HG03442 (cell line): ENCODE measurements at regions not wholly inside any gene's neighbourhood (a gene's known extent, or its start where the extent isn't known, plus 50 kb on each side); places are given as distances from the start of the nearest gene placed in this dataset.

ENCODE experiments used
- ATAC-seq: cut with Tn5 transposase; IDR thresholded peaks from one replicate; pipeline ENCODE4 v1.9.1; 2021; ENCODE audit warnings: mild to moderate bottlenecking, moderate library complexity; ENCODE audit not compliant: unreplicated experiment

DNA sequence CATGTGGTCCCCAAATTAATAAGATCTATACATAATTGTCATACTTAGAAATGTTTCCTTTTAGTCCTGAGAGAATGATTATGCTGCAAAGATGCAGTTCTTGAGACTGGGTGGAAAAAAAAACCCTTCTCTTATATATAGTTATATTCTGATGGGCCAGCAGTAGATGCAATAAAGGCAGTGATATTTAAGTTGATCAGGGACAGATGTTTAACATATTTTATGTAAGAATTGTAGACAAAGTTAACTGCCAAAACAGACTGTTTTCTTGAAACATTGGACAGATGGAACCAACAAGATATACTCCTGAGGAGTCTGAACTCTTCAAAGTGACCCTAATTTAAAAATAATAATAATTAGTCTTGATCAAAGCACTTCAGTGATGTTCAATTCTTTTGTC lies 172.0 kb upstream of the LRIG1 start:
- ATAC-seq = no peak

DNA sequence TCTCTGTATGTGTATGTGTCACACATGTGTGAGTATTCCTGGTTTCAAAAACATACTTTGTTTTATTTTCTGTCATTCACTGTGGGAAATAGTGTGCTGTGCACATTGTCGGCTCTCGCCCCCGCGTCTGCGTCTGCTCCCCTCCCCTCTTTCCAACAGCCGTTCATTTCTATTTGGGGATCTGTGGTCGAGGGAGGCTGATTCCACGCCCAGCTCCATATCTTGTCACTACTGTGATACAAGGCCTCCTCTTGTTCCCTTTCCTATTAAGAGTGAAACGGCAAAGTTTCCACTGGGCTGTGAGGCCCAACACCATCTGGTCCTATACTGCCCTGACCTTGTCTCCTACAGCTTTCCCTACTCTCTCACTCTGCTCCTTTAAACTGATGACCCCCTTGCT lies 172.5 kb upstream of the LRIG1 start:
- no peak for ATAC-seq

GRCh38 chr3:66675366-66675765 lies 174.5 kb upstream of the LRIG1 start:
- no peak for ATAC-seq

DNA sequence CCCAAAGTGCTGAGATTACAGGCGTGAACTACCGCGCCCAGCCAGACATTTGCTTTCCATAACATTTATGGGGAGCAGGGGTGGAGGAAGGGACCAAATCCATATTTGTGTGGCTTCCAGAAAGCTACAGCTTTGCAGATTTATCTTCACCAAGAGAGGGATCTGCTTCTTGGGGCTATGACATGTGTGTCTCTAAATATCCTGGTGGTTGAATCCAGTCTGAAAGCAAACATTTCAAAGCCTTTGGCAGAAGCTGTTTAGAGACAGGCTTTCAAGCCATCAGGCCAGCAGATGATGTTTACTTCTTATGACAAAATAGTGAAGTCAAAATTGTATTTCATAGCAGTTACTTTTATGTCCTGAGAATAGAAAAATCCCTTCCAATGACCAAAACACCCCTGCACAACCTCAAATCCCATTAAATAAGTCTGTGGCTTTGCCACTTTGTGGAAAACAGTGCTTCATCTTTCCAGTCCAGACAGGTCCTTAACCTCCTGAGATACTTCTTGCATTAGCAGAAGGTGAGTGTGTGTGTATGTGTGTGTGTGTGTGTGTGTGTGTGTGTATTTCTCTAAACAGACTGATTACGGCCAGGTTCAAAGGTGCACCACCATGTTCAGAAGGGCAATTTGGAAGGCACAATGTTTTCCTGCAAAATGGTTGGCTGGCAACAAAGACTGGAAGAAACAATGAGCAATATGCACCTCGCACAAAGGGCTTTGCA lies 191.4 kb upstream of the LRIG1 start:
- no peak for ATAC-seq

DNA sequence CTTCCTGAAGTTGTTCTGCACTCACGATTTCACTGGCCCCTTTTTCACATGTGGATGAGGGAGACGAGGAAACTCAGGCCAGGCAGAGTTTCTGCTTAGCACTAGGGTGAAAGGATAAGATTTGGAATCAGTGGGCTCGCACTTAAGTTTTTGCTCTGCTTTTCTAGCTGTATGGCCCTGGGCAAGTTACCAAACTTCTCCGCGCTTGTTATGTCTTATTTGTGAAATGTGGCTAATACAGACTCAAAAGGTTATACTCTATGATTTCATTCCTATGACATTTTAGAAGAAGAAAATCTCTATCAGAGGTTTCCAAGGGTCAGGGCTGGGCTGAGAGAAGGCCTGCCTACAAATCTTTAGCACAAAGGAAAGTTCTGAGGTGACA lies 191.9 kb upstream of the LRIG1 start:
- no peak for ATAC-seq

DNA sequence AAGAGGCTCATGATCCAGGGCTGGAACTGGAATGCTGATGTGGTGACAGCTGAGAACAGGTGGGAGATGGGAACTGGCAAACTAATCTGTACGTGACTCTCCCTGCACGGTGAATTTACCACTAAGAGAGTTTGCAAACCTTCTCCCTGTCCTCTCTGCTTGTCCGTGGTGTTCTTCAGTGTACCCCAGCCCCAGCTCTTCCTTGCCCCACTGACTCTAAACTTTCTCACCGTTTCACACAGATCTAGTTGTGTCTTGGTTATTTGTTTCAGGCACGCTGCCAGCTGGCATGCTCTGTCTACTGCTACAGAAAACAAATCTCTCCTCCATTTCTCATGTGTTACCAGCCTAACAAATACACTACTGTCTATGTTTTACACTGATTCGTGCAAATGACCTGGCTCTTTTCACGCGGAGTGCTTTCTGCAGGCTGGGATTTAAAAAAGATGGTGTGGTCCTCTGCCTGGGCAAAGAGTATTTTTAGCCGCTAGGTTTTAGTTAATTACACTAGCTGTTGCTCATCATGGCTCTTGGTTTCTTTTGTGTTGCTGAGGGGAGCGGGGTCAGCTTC lies 192.7 kb upstream of the LRIG1 start:
- ATAC-seq = no peak

- no peak for ATAC-seq
Measured at GRCh38 chr3:66702126-66702525, 201.3 kb upstream of the LRIG1 start.

- ATAC-seq = no peak
Measured at GRCh38 chr3:66703501-66703900, 202.7 kb upstream of the LRIG1 start.

DNA sequence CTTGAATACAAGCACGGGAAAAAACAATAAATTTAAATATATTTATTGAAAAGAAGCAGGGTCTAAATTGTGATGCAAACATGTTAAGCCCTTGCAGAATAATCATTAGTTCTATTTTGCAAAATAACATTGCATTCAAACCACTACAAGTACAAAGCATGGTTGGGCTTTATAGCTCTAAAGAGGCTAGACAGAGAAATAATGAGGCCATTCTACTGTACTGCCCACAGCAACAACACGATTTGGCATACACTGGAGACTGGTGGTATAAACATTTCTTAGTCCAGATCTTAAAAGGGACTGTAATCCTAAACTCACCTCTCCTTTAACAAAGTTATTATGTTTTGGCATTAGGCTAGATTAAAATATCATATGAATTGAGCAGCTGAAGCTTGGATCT lies 204.3 kb upstream of the LRIG1 start:
- ATAC-seq = no peak

GRCh38 chr3:66706890-66707289 lies 206.1 kb upstream of the LRIG1 start:
- ATAC-seq = no peak

- no peak for ATAC-seq
Measured at GRCh38 chr3:66709532-66709931, 208.7 kb upstream of the LRIG1 start.

DNA sequence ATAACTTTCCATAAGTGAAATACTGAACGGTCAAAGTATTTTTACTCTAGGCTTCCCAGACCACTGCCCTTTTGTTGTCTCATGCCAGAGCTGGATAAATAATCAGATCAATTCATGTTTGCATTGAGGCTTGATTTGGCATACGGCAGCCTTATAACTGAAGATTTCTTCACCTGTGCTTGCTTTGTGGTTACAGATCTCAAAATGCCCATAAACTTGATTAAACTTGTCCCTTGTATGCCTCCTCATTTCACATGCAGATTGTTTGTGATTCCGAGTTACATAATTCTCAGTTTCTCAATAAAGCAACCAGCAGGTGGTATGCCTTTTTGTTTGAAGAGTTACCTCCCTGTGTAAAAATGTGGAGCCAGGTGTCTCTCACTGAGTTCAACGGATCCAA lies 211.4 kb upstream of the LRIG1 start:
- ATAC-seq = no peak

DNA sequence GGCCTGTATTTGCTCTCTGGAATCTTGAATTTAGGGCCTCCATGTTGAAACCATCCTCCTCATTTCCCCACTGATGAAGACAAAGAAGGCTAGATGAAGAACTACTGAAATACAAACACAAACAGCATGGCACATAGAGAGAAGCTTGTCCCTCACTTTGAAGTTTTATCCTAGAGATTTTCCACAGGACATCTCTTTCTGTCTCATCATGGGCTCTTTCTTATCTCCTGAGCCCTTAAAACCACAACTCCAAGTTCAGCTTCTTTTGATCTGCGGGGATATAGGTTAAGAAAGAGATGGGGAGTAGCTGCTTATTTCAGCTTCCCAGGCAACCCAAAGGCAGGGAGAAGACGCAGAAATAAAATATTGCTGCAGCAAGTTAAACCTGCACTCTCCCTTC lies 213.1 kb upstream of the LRIG1 start:
- no peak for ATAC-seq

DNA sequence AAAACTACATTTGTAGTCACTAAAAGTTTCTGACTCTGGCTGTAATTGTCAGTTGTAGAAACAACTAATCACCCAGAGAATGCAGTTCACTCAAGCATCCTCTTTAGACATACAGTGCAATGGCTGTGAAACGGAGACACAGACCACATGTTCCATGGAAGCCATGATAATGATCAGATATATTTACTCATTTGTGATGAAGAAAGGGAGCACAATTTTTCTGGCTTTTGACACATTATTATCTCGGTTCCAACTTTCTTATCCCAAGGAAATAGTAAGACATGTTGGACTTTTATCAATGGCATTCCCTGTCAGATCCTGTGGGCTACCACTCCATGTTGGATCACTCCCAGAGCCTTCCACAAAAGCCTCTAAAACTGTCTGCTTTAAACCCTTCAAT lies 215.0 kb upstream of the LRIG1 start:
- ATAC-seq = no peak

GRCh38 chr3:66717806-66718205 lies 217.0 kb upstream of the LRIG1 start:
- no peak for ATAC-seq

GRCh38 chr3:66719796-66720356 lies 219.1 kb upstream of the LRIG1 start:
- ATAC-seq = no peak

DNA sequence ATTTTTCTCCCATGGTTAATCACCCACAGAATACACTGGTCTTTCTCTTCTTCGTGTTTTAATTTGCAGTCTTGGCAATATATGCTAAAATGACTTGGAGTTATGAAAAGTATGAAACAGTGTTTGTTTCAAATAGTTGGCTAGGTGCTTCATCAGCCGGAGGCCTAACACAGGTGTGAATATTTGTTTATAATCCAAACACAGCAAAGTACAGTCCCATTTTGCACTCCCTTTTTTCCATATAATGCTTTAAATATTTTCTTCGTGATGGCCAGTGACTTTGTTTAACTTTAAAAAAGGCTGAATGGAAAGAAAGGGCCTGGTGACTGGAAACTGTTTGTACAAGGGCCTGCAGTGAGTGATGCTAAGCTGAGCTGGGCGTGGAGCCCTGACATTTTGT lies 219.7 kb upstream of the LRIG1 start:
- no peak for ATAC-seq

DNA sequence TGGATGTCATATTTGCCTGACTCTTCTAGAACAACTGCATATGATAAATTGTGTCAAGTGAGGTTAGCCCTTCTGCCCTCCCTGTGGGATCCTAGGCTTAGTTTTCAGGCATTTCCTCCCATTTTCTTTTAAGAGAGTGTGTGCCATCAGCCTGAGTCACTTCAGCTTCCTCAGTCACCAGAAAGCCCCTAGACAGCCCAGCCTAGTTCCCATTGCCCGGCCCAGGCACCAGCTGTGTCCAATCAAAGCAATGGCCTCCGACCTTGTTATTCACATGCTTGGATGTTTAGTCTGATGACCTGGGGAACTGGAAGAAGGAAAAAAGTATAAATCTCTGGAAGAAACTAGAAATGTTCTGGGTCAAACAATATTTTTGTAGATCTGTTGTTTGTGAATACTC lies 221.9 kb upstream of the LRIG1 start:
- no peak for ATAC-seq

GRCh38 chr3:66723231-66723630 lies 222.4 kb upstream of the LRIG1 start:
- ATAC-seq = no peak

- ATAC-seq = no peak
Measured at GRCh38 chr3:66729687-66730393, 229.0 kb upstream of the LRIG1 start.

- no peak for ATAC-seq
Measured at GRCh38 chr3:66738625-66739365, 238.0 kb upstream of the LRIG1 start.
